ENCODE measurements at regions not wholly inside any gene's neighbourhood (a gene's known extent, or its start where the extent isn't known, plus 50 kb on each side); places are given as distances from the start of the nearest gene placed in this dataset.

GRCh38 chr13:76440568-76440967, 445.6 kb downstream of the KCTD12 start:
- no peak for DNase-seq (ENCODE audit: low read depth)

GRCh38 chr13:76439546-76439945, 446.7 kb downstream of the KCTD12 start:
- DNase-seq (ENCODE audit: low read depth), result no peak

GRCh38 chr13:76438050-76438449, 448.2 kb downstream of the KCTD12 start:
- DNase-seq (ENCODE audit: low read depth), result no peak

GRCh38 chr13:76425935-76426334, 460.3 kb downstream of the KCTD12 start:
- peak; percentile 52 for DNase-seq (ENCODE audit: low read depth)

- DNase-seq (ENCODE audit: low read depth), result no peak
Measured at GRCh38 chr13:76421011-76421410, 465.2 kb downstream of the KCTD12 start.

GRCh38 chr13:76418404-76418803, 467.8 kb downstream of the KCTD12 start:
- no peak for DNase-seq (ENCODE audit: low read depth)

GRCh38 chr13:76414320-76414719, 471.9 kb downstream of the KCTD12 start:
- no peak for DNase-seq (ENCODE audit: low read depth)

GRCh38 chr13:76406243-76406642, 480.0 kb downstream of the KCTD12 start:
- no peak for DNase-seq (ENCODE audit: low read depth)

- no peak for DNase-seq (ENCODE audit: low read depth)
Measured at GRCh38 chr13:76398425-76398824, 487.8 kb downstream of the KCTD12 start.

- no peak for DNase-seq (ENCODE audit: low read depth)
Measured at GRCh38 chr13:76397413-76397812, 488.8 kb downstream of the KCTD12 start.

GRCh38 chr13:76389321-76389720, 496.9 kb downstream of the KCTD12 start:
- DNase-seq (ENCODE audit: low read depth), result no peak

GRCh38 chr13:76387566-76387965, 498.6 kb downstream of the KCTD12 start:
- DNase-seq (ENCODE audit: low read depth), result no peak

GRCh38 chr13:76386321-76386720, 499.9 kb downstream of the KCTD12 start:
- DNase-seq (ENCODE audit: low read depth), result no peak

- no peak for DNase-seq (ENCODE audit: low read depth)
Measured at GRCh38 chr13:76385586-76385985, 500.6 kb downstream of the KCTD12 start.

- DNase-seq (ENCODE audit: low read depth), result peak; percentile 92
Measured at GRCh38 chr13:76383676-76384461, 502.3 kb downstream of the KCTD12 start.

GRCh38 chr13:76380446-76381065, 505.6 kb downstream of the KCTD12 start:
- no peak for DNase-seq (ENCODE audit: low read depth)

GRCh38 chr13:76379341-76380105, 506.7 kb downstream of the KCTD12 start:
- DNase-seq (ENCODE audit: low read depth), result no peak

- no peak for DNase-seq (ENCODE audit: low read depth)
Measured at GRCh38 chr13:76378767-76379166, 507.4 kb downstream of the KCTD12 start.

GRCh38 chr13:76363682-76364289, 522.4 kb downstream of the KCTD12 start:
- DNase-seq (ENCODE audit: low read depth), result no peak

GRCh38 chr13:76361868-76362267, 524.3 kb downstream of the KCTD12 start:
- no peak for DNase-seq (ENCODE audit: low read depth)

- no peak for DNase-seq (ENCODE audit: low read depth)
Measured at GRCh38 chr13:76351541-76352229, 534.5 kb downstream of the KCTD12 start.

GRCh38 chr13:76350399-76350798, 535.8 kb downstream of the KCTD12 start:
- DNase-seq (ENCODE audit: low read depth), result no peak
